Superior temporal gyrus (tissue), 1 donor: ENCODE measurements at regions not wholly inside any gene's neighbourhood (a gene's known extent, or its start where the extent isn't known, plus 50 kb on each side); places are given as distances from the start of the nearest gene placed in this dataset.
A peak's percentile ranks its signal among the peaks of the same experiment; 100 is the strongest.
"Not testable (repeated sequence)": the region's sequence is repeated elsewhere in the genome, so short reads cannot be mapped to it uniquely, and the experiment has no call there.

ENCODE experiments used
- DNase-seq: peaks from one replicate; pipeline ENCODE4 v3.0.0-alpha.2; 2016; ENCODE audit errors: extremely low spot score

- DNase-seq: not testable (repeated sequence)
These were observed 196.5 kb upstream of the ZNF469 start for GRCh38 chr16:88185976-88186888.

GRCh38 chr16:88186889-88187870 is 195.6 kb upstream of the ZNF469 start:
- not testable (repeated sequence) for DNase-seq

- DNase-seq: not testable (repeated sequence)
These were observed 194.4 kb upstream of the ZNF469 start for GRCh38 chr16:88188171-88188895.

- DNase-seq: not testable (repeated sequence)
These were observed 192.1 kb upstream of the ZNF469 start for GRCh38 chr16:88190592-88191095.

- not testable (repeated sequence) for DNase-seq
These were observed 191.6 kb upstream of the ZNF469 start for GRCh38 chr16:88191168-88191567.

GRCh38 chr16:88192601-88193000 is 190.2 kb upstream of the ZNF469 start:
- no peak for DNase-seq

- peak; percentile 57 for DNase-seq
These were observed 188.9 kb upstream of the ZNF469 start for GRCh38 chr16:88193706-88194396.

- DNase-seq: no peak
These were observed 188.1 kb upstream of the ZNF469 start for GRCh38 chr16:88194397-88195268.

GRCh38 chr16:88195269-88195705 is 187.5 kb upstream of the ZNF469 start:
- DNase-seq: no peak

- DNase-seq: no peak
These were observed 186.8 kb upstream of the ZNF469 start for GRCh38 chr16:88195911-88196465.

- no peak for DNase-seq
These were observed 186.0 kb upstream of the ZNF469 start for GRCh38 chr16:88196471-88197400.

GRCh38 chr16:88197481-88198456 is 185.0 kb upstream of the ZNF469 start:
- no peak for DNase-seq

GRCh38 chr16:88198457-88199295 is 184.1 kb upstream of the ZNF469 start:
- not testable (repeated sequence) for DNase-seq

- DNase-seq: not testable (repeated sequence)
These were observed 183.2 kb upstream of the ZNF469 start for GRCh38 chr16:88199296-88200153.
